Fibroblast of skin of scalp (primary cell): ENCODE measurements at regions not wholly inside any gene's neighbourhood (a gene's known extent, or its start where the extent isn't known, plus 50 kb on each side); places are given as distances from the start of the nearest gene placed in this dataset.

Experiments used
- DNase-seq: peaks from one replicate; pipeline ENCODE4 v3.0.0-alpha.2; 2013

DNA sequence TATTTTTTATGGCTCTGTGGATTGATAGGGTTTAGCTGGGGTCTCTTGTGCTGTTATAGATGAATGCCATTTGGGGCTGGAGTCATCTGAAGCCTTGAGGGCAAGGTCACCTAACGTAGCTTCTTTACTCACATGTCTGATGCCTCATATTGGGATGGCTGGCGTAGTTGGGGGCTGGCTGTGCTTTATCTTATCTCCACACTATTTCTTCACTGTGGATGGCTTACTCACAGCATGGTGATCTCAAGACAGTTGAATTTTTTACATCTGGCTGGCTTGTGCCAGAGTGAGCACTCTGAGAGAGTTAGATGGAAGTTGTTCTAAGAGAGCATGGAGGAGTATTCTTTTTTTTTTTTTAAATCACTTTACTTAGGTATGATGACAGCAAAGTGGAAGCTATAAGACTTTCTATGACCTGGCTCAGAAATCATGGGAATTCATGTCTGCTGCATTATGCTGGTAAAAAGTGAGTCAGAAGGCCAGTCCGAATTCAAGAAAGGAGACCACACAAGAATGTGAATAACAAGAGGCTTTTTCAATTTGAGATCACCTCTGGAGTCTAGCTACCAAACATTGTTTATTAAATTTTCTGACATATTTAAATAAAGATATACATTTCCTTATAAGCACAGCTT lies 252.4 kb upstream of the TPK1 start:
- DNase-seq, result no peak

DNA sequence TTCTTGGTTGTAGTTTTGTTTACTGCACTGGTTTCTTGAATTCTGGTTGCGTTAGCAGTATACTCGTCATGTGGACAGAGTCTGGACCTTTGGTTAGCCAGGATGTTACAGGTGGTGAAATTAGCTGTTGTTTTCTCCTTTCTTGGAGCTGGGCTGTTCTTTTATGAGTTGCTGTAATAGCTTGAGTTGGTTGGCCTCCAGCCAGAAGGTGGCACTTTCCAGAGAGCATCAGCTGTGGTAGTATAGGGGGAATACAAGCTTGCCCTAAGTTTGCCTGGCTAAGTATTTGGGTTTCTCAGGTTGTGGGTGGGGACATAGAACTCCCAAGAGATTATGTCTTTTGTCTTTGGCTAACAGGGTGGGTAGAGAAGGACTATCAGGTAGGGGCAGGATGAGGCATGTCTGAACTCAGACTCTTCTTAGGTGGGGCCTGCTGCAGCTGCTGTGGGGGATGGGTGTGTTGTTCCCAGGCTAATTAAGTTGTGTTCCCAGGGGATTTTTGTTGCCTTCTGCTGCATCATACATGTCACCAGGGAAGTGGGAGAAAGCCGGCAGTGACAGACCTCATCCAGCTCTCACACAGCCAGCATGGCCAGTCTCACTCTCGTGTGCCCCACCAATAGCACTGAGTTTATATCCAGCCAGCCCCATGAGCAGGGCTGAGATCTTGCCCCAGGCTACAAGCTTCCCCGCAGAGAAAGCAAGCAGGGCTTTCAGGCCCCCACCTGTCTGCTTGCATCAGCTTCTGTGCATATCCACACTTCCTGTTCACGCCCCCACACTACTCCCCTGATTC lies 246.7 kb upstream of the TPK1 start:
- DNase-seq, result no peak

DNA sequence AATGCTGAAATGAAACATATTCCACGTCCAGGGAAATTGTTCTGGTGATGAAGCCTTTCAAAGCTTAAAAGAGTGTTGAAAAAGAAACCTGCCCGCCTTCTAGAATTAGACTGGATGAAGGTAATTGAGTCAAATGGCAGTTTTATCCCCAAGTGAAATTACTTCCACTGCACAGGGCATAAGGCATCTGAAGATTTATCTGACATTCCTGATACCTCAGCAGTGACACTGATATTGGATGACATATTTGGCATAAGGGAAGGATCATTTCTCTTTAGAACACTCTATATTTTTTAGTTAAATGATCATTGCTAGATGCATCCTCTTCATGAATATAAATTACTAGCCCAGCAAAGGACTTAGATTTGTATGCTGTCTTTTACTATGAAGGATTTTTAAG lies 229.6 kb upstream of the TPK1 start:
- DNase-seq, result no peak

DNA sequence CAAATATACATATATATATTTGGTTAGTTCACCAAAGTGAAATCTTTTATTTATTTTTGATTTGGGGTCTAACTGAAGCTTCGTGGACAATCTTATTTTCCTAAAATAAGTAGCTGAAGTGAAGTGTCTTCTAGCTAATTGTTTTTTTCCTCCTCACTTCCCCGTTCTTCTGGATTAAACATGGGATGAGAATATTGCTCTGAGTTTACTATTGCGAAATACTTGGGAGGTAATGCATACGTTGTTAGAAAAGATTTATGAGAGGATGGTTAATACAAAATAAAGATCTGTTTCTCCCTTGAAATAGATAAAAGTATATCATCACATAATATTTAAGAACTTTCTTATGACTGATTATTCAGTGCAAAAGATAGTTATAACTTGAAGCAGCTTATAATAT lies 228.3 kb upstream of the TPK1 start:
- DNase-seq, result no peak

DNA sequence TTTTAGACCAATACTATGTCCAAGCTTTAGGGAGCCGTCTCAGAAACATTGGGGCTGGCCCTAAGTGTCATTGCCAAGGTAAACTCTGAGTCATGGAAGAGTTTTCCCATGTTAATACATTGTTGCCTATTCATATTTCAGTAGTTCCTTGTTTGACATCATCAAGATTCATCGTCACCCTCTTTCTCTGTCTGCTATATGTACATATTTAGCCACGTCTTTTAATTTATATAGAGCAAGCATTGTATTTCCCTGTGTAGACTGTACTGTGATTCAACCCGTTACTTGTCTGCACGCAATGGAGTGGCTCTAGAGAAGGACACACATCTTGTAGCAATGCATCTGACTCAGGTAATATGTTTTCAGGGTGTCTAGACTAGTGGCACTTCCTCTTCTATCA lies 217.9 kb upstream of the TPK1 start:
- DNase-seq, result no peak

DNA sequence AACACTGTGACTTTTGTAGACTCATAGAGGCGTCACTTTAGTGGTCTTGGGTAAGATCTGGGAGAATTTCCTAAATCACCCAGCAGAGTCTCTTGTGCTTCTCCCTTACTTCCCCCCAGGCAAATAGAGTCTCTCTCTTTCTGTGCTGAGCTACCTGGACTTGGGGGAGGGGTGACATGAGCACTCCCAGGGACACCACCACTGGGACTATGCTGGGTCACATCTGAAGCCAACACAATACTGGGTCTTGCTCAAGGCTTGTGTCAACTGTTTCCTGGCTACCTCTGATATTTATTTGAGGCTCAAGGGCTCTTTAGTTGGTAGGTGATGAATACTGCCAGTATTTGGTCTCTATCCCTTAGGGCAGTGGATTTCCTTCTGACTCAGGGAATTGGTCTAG lies 214.6 kb upstream of the TPK1 start:
- DNase-seq, result no peak

DNA sequence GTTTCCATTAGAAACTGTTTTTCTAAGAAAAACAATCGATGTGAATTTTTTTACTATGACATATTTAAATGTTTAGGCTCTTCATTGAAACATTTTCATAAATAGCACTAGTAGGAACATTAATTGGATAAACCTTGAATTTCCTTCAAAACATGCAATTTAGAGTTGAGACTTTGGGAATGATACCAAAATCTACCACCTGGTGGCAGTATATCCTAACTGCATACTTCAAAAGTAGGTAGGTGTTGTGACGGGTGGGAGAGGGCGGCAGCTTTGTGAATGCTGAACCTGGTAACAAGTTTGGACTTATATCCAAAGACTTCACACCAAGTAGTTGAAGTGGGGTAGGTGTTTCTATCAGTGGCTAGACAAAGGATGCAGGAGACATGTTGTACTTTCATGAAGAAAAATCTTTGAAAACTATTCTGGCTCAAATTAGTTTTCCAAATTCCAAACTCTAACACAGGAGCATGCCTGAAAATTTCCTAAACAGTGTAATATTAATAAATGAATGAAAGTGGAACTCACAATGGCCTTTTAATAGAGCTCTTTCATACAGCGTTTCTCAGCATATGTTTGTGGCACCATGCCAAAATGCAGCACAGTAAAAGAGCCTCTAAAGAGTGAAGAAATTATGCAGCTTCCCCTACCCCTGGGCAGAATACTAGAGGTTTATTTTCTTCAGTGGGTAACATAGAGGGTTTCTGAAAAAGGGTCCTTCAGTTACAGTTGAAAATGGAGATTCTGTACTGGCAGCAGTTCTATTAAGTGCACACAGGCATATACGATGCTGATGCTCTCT lies 201.0 kb upstream of the TPK1 start:
- peak; percentile 35 for DNase-seq

DNA sequence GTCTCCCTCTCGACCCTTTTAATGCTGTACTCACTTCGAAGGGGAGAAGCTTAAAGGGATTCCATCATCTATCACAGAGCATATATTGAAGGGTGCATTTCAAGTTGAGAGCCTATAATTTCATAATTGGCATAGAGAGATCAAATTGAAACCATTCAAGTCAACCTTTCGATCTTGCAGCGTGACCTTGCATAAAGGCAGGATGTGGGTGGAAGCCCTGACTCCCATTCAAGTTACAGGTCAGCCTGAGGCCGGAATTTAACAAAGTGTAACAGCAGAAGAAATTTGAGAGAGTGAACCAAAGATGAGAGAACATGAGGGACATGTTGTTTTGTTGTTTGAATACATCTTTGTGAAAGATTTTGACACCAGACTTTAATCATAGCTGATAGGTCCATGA lies 195.3 kb upstream of the TPK1 start:
- DNase-seq, result no peak

DNA sequence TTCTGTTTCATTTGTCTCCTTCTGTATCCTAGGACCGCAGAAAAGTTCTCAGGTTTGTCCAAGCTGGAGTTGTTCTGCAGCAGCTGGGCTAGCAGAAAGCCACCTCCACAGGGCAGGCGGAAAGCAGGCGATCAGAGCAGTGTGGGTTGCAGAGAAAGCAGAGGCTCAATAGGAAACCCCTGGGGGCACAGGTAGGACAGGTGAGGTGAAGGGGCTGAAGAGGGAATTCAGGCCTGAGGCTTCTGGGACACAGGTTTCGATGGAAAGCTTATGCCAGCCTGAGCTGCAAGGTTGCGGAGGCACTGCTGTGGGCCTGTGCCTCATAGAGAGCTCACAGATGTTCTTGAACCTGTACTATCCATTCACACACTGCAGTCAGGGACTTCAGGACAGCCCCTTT lies 194.9 kb upstream of the TPK1 start:
- no peak for DNase-seq

DNA sequence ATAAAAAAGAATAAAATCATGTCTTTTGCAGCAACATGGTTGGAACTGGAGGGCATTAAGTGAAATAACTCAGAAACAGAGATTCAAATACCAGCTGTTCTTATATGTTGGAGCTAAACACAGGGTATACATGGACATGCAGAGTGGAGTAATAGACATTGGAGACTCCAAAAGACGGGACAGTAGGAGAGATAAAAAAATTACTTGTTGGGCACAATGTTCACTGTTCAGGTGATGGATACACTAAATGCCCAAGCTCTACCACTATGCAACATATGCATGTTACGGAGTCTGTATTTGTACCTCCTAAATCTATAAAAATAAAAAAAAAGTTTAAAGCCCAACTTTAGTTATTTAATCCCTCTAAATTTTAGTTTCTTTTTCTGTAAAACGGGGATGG lies 184.6 kb upstream of the TPK1 start:
- DNase-seq, result no peak

DNA sequence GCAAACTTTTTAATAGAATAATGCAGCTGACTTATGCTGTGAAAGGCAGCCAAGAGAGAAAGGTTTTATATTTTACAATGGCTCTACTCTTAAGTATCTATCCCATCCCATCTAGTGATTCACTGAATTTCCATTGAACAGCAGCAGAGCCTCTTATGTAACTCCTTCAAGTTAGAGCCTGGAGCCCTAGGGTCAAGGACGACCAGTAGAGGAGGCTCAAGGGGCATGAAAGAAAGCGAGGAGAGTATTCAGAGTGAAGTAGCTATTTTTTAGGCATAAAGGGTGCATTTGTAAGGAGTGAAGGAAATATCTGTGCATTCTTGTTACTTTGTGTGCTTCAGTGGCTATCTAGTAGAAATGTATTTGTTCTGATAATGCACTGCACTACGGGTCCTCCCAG lies 180.2 kb upstream of the TPK1 start:
- no peak for DNase-seq

DNA sequence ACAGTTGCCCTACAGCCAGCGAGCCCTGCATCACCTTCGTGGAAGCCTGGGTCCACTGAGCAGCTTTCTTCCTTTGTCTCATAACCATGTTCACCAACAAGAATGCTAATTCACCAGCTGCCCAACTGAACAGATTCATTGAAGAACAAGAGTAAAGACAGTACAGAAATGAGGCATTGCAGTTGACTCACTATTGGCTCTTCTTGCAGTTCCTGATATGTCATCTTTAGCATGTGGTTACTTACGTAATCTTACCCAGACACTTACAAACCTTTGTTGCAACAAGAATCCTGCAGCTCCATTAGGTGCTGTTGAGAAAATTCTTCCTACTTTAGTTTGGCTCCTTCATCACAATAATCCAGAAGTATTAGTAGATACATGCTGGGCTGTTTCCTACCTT lies 174.0 kb upstream of the TPK1 start:
- no peak for DNase-seq

DNA sequence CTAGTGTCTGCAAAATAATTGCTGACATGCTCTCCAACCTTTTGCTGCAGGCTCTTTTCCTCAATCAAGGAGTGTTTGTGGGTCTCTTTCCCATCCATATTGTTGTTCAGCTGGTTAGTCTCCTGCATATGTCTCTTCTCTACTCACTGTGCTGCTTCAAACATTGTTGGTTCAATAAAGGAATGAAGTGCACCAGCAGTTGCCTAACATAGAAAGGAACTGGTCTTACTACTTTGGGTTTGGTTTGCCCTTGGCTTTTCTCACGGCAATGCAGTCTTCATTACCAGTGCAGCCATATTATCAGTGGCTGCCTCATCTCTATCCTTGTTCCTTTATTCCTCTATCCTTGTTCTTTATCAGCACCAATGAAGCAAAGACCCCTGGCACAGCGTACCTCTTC lies 169.7 kb upstream of the TPK1 start:
- no peak for DNase-seq

DNA sequence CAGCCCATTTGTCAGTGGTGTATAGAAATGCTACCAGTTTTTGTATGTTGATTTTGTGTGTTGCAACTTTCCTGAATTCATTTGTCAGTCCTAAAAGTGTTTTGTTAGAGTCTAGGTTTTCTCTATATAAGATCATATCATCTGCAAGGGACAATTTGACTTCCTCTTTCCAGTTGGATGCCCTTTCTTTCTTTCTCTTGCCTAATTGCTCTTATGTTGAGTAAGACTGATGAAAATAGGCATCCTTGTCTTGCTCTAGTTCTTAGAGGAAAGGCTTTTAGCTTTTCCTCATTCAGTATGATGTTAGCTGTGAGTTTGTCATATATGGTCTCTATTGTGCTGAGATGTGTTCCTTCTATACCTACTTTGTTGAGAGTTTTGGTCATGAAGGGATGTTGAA lies 161.7 kb upstream of the TPK1 start:
- DNase-seq, result no peak

DNA sequence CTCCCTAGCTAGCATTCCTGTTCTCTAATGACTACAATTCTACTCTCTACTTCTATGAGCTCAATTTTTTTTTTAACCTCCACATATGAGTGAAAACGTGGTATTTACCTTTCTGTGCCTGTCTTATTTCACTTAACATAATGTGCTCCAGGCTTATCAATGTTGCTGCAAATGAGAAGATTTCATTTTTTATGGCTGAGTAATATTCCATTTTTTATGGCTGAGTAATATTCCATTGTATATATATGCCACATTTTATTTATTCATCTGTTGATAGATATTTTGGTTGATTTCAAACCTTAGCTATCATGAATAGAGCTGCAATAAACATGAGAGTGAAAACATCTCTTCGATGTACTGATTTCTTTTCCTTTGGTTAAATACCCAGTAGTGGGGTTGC lies 159.6 kb upstream of the TPK1 start:
- no peak for DNase-seq

DNA sequence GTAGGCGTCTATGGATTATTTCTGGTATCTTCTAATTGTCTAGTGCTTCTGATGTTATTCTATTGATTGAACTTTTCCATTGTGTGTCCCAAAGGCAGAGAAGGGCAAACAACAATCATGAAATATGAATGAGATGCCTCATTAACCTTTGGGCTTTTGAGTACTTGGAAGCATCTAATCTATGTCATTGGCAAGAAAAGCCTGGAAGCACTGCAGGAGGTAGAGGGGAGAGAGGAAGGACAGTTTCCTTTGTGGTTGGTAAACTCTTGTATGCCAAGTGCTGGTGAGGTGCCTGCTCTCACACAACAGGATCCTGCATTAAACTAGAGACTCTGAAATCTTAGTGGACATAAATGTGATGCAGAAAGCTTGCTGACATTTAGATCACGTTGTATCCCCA lies 155.2 kb upstream of the TPK1 start:
- no peak for DNase-seq

DNA sequence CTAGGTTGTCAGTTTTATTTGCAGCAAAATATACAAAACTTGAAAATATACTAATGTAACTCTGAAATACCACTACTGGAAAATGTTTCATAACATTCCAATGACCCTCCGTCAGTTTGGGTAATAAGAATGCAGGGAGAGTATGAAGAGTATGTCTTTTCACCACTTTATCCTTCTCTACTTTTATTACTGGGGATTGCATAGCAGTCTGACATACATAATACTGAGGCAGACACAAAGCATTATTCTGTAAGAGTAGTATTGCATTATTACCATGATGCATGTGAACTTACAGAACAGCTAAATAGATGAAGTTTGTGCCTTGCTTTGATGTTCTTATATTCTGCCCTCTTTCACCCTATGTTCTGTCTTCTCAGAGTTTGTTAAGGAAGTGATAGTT lies 151.8 kb upstream of the TPK1 start:
- DNase-seq, result peak; percentile 1

DNA sequence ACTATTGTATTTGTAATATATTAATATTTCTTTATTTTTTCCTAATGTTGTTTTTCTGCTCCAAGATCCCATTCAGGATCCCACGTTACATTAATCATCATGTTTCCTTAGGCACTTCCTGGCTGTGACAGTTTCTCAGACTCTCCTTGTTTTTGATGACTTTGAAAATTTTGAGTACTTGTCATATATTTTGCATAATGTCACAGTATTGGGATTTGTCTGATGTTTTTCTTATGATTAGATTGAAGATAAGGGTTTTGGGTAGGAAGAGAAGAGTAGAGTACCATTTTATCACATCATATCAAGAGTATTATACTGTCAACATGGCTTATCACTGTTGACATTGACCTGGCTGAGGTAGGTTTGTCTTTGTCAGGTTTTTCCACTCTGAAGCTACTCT lies 146.3 kb upstream of the TPK1 start:
- DNase-seq, result no peak

DNA sequence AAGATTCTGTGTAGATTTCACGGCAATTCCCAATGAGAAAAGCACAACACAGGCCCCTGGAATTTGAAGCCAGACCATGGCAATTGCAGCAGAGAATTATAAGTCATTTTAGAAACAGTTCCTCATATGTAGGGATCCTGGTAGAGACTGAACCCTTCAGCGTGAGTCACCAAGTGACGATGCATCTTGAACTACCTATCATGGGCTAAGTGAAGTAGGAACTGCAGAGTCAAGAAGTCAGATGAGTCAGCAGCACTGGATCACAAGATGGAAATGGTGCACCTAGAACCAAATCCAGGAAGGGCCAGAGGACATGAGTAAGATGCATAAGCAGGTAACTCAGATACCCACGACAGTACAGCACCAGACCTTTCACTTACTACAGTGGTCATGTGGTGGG lies 140.0 kb upstream of the TPK1 start:
- DNase-seq, result no peak

DNA sequence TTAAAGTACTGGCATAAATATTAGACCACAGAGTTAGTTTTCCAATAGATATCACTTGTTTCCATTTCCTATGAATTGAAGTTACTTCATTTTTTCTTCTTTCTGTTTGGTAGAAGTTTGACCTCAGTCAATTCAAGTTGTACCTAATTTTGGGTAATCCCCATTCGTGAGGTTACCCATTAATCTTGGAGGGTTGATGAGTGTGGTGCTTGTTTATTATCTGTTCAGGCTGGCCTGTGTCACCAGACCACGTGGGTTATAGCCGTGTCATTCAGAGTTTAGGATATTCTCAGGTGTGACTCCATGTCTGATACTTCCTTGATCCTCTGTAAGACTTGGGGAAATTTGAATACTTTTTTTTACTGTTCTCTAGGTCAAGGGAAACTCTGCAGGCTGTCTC lies 133.9 kb upstream of the TPK1 start:
- no peak for DNase-seq

DNA sequence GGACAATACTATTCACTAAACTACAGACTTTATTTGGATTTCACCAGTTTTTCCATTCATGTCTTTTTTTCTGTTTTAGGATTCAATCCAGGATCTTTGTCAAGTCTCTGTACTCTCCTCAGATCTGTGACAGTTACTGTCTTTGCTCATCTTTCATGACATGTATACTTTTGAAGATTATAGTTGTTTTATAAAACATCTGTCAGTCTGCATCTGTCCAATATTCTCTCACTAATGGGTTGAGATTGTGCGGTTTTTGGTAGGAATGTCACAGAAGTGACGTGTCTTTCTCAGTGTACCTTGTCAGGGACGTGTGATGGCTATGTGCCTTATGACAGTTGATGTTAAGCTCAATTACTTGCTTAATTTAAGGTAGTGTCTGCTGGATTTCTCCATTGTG lies 124.9 kb upstream of the TPK1 start:
- DNase-seq, result no peak

DNA sequence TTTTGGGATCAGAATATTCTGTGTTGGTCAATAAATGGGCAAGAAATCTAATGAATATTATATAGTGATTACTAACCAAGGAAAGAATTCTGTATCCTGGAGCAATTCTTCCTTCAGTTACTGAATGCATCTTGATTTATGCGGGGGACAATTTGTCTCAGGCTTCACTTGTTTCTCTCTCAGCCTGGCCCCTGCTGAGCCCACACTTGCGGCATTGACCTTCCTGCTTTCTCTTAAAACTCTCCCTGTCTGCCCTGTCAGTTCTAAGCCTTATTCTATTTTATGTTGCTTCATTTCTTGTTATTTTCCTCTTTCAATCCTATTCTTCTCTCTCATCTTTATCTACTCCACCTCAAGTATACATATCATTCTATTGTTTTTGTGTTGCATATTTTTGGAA lies 122.1 kb upstream of the TPK1 start:
- DNase-seq, result no peak

DNA sequence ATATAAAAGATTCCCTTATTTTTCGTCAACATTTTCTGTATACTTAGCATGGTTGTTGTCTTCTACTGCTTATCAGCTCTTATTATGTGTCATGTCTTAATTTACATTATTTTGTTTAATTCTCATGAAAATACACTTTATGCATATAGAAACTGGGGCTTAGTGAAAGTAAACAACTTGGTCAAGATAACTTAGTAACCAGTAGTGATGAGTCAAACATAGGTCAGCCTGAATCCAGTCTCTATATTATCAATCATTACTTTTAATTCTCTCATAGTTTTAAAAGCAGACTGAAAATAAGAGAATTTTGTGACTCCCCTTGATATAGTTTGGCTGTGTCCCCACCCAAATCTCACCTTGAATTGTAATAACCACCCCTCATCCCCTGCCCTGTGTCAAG lies 119.6 kb upstream of the TPK1 start:
- no peak for DNase-seq

DNA sequence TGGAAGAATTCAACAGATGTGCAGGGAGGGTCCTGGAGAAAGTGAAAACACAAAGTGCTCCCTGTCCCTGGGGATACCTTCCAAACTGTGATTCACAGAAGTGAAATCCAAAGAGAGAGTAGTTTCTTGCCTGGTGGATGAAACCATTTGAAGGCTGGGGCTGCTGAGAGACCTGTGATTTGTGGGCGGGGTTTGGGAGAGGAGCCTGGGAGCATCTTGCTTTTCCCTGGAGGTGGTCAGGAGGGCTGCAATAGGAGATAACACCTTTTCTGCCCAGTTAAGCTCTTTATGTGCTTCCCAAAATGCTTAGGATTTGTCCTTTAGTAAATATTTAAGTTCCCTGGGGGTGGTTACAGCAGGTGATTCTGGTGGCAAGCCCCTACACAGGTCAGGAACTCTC lies 105.3 kb upstream of the TPK1 start:
- DNase-seq, result no peak
